ES-I3 (cell line): ENCODE measurements at regions not wholly inside any gene's neighbourhood (a gene's known extent, or its start where the extent isn't known, plus 50 kb on each side); places are given as distances from the start of the nearest gene placed in this dataset.

Source experiments
- H3K36me3 ChIP-seq: 2 replicates; pipeline ENCODE4 v1.6.1; 2013; ENCODE audit warnings: mild to moderate bottlenecking, low read length, control low read depth, moderate library complexity; ENCODE audit not compliant: insufficient read depth
- H3K4me1 ChIP-seq: 2 replicates; pipeline ENCODE4 v1.6.1; 2013; ENCODE audit warnings: mild to moderate bottlenecking, control low read depth, low read length; ENCODE audit not compliant: insufficient read depth
- H3K9ac ChIP-seq: 2 replicates; pipeline ENCODE4 v1.6.1; 2013; ENCODE audit warnings: low read depth, mild to moderate bottlenecking, low read length, moderate library complexity
- H3K9me3 ChIP-seq: 2 replicates; pipeline ENCODE4 v1.6.1; 2013; ENCODE audit warnings: mild to moderate bottlenecking, low read length, moderate library complexity; ENCODE audit not compliant: control insufficient read depth, insufficient read depth

DNA sequence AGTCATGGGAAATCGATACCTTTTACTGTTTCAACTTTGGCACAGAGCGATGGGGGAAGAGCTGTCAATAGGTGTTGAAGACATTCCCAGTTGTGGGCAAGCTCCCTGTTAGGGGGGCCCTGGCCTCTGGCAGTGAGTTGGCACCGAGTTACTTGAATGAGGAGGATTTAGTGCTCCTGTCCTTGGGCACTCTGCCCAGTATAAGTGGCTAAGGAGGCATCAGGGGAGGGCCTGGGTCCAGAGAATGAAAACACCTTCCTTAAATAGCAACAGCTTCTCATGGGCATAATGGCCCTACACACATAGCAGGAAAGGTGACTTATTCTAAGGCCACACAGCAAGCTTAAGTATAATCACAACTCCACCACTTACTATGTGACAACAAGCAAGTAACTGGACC is 664.4 kb downstream of the PTPRU start:
- H3K9ac ChIP-seq: no peak overlapping the region
- H3K9me3 ChIP-seq: no peaks in the 10 kb centered on the region
- no peaks in the 10 kb centered on the region for H3K36me3 ChIP-seq
- peaks cover 9% of the 10 kb centered on the region; the same call in 1 of the 2 replicates for H3K4me1 ChIP-seq

DNA sequence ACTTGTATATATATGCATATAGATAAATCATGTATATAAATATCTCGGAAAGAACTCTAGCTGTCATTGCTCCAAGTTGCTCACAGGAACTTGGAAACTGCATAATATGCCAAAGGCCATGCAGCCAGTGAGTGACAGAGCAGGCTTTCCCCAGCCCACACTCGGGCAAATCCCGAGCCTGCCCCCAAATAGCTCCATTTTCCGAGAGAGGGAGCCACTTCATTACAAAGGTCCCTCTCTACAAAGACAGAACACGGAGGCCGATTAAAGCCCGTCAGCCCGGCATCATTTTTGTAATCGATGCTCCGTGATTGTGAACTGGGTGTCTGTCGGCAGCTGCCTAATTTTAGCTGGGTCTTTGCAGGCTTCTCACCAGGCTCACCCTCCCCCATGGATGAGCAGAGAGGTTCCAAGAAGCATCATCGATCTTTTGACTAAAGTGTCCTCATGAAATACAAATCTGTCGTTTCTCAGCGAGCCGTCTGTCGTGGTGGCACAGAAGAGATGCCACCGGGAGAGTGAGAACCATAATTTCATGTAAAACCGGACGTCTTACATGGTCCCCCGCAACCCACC is 663.9 kb downstream of the PTPRU start:
- no peaks in the 10 kb centered on the region for H3K36me3 ChIP-seq
- no peaks in the 10 kb centered on the region for H3K9me3 ChIP-seq
- H3K4me1 ChIP-seq: peaks cover 9% of the 10 kb centered on the region; the same call in 1 of the 2 replicates
- no peak overlapping the region for H3K9ac ChIP-seq

- Histone ChIP-seq H3K9ac (no peak overlapping the region), H3K4me1 (peaks cover 9% of the 10 kb centered on the region; the same call in 1 of the 2 replicates), H3K36me3 (no peaks in the 10 kb centered on the region), H3K9me3 (no peaks in the 10 kb centered on the region)
Measured at GRCh38 chr1:29896791-29897714, 660.7 kb downstream of the PTPRU start.

- Histone ChIP-seq H3K9ac (no peak overlapping the region), H3K36me3 (no peaks in the 10 kb centered on the region), H3K9me3 (no peaks in the 10 kb centered on the region), H3K4me1 (peaks cover 5% of the 10 kb centered on the region; the same call in 1 of the 2 replicates)
Measured at GRCh38 chr1:29896300-29896699, 660.0 kb downstream of the PTPRU start.

DNA sequence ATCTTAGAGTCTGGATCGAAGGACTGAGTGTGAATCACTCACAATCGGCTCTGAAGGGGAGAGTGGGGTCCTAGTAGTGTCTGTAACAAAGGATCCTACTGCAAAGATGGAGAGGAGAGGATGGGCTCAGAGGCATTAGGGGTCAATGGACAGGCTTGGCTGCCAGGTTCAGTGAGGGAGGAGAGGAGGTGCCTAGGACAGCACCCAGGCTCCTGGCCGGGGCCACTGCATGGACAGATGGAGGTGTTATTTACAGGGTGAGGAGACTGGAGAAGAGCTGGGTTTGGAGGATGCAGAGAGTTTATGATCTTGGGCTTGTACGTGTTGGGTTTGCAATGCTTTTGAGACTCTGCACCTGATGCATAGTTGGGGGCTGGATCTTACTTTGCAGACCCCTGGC is 658.9 kb downstream of the PTPRU start:
- H3K4me1 ChIP-seq: no peaks in the 10 kb centered on the region
- no peaks in the 10 kb centered on the region for H3K9me3 ChIP-seq
- no peaks in the 10 kb centered on the region for H3K36me3 ChIP-seq
- H3K9ac ChIP-seq: no peak overlapping the region

GRCh38 chr1:29894311-29894710 is 658.0 kb downstream of the PTPRU start:
- H3K36me3 ChIP-seq: no peaks in the 10 kb centered on the region

DNA sequence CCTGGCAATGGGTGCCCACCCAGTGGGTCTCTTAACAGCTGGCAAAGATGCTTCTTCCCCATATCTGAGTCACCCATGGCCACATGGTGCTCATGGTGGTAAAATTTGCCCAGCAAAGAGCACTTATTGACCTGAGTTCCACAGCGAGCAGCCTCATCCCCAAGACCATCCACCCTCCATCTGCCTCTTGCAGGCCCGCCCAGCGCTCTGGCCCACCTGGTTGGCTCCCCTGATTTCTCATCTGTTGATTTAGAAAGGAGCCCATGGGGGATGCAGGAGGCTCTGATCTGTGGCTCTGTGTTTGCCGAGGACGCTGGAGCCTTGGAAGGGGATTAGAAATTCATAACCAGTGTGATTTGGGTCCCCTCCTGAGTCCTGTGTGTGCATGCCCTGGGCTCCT is 657.5 kb downstream of the PTPRU start:
- Histone ChIP-seq H3K9me3 (no peaks in the 10 kb centered on the region), H3K36me3 (no peaks in the 10 kb centered on the region), H3K9ac (no peak overlapping the region), H3K4me1 (no peaks in the 10 kb centered on the region)

More at GRCh38 chr1:29894311-29894710, 658.0 kb downstream of the PTPRU start:
- no peaks in the 10 kb centered on the region for H3K4me1 ChIP-seq
- no peak overlapping the region for H3K9ac ChIP-seq
- no peaks in the 10 kb centered on the region for H3K9me3 ChIP-seq

DNA sequence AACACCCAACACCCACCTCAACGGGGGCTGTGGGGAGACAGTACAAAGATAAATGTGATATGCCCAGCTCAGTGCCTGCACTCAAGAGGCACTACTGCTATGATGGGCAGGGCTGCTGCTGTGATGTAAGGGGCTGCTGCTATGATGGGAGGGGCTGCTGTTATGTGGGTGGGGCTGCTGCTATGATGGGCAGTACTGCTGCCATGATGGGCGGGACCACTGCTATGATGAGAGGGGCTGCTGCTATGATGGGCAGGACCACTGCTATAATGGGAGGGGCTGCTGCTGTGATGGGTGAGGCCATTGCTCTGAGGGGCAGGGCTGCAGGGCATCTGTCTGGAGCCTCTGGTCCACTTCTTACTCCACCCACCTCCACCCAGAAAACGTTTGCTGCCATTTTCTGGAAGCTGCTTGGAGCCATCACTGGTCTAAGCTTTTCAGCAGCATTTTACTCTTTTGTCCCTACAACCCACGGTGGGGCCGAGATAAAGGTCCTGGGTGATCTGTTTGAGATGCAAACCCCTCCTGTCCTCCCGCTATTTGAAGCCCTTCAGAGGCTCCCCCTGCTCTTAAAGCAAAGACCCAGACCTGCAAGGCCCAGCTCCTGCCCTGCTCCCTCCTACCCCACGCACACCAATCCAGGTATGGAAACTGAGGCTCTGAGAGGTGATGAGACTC is 656.9 kb downstream of the PTPRU start:
- Histone ChIP-seq H3K36me3 (no peaks in the 10 kb centered on the region), H3K9ac (no peak overlapping the region), H3K9me3 (no peaks in the 10 kb centered on the region), H3K4me1 (no peaks in the 10 kb centered on the region)

GRCh38 chr1:29892247-29892646 is 655.9 kb downstream of the PTPRU start:
- Histone ChIP-seq H3K9ac (no peak overlapping the region), H3K9me3 (no peaks in the 10 kb centered on the region), H3K36me3 (no peaks in the 10 kb centered on the region), H3K4me1 (no peaks in the 10 kb centered on the region)

GRCh38 chr1:29890201-29890959 is 654.1 kb downstream of the PTPRU start:
- Histone ChIP-seq H3K36me3 (no peaks in the 10 kb centered on the region), H3K4me1 (no peaks in the 10 kb centered on the region), H3K9ac (no peak overlapping the region), H3K9me3 (no peaks in the 10 kb centered on the region)

DNA sequence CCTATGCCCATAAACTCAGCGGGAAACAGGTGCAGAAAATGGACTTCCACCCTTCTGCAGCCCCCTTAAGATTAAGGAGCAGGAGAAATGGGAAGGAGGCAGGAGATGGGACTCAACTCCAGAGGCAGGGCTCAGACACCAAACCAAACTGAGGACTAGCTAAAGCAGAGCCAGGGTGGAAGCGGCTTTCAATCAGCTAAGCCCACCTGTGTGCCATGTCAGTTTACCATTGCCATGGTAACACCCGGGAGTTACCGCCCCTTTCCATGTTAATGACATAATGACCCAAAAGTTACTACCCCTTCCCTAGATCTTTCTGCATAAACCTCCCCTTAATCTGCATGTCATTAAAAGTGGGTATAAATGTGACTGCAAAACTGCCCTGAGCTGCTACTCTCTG is 653.5 kb downstream of the PTPRU start:
- Histone ChIP-seq H3K36me3 (no peaks in the 10 kb centered on the region), H3K9me3 (no peaks in the 10 kb centered on the region), H3K4me1 (no peaks in the 10 kb centered on the region), H3K9ac (no peak overlapping the region)

- no peak overlapping the region for H3K9ac ChIP-seq
- no peaks in the 10 kb centered on the region for H3K36me3 ChIP-seq
- H3K9me3 ChIP-seq: no peaks in the 10 kb centered on the region
- H3K4me1 ChIP-seq: no peaks in the 10 kb centered on the region
Measured at GRCh38 chr1:29884740-29885139, 648.4 kb downstream of the PTPRU start.

GRCh38 chr1:29883986-29884385 is 647.7 kb downstream of the PTPRU start:
- H3K4me1 ChIP-seq: no peaks in the 10 kb centered on the region
- H3K9me3 ChIP-seq: no peaks in the 10 kb centered on the region
- no peaks in the 10 kb centered on the region for H3K36me3 ChIP-seq

GRCh38 chr1:29883411-29883832 is 647.1 kb downstream of the PTPRU start:
- Histone ChIP-seq H3K36me3 (no peaks in the 10 kb centered on the region), H3K9ac (no peak overlapping the region), H3K9me3 (no peaks in the 10 kb centered on the region), H3K4me1 (no peaks in the 10 kb centered on the region)

More at GRCh38 chr1:29883986-29884385, 647.7 kb downstream of the PTPRU start:
- no peak overlapping the region for H3K9ac ChIP-seq
